Left ventricle myocardium inferior (tissue), 1 donor: ENCODE measurements at regions not wholly inside any gene's neighbourhood (a gene's known extent, or its start where the extent isn't known, plus 50 kb on each side); places are given as distances from the start of the nearest gene placed in this dataset.

Experiments used
- DNase-seq: peaks from one replicate; pipeline ENCODE4 v3.0.0-alpha.2; 2020
- H3K27ac ChIP-seq: fragments of 200-600 bp; replicated peaks from 2 replicates; pipeline ENCODE4 v1.8.0; 2021
- H3K27me3 ChIP-seq: fragments of 200-600 bp; 2 replicates; pipeline ENCODE4 v1.8.0; 2021; ENCODE audit warnings: low read depth
- H3K36me3 ChIP-seq: fragments of 200-600 bp; 2 replicates; pipeline ENCODE4 v1.8.0; 2021
- H3K4me1 ChIP-seq: fragments of 200-600 bp; 2 replicates; pipeline ENCODE4 v1.8.0; 2021
- H3K4me3 ChIP-seq: fragments of 200-600 bp; 2 replicates; pipeline ENCODE4 v1.8.0; 2021; ENCODE audit warnings: mild to moderate bottlenecking, moderate library complexity
- H3K9me3 ChIP-seq: fragments of 200-600 bp; replicated peaks from 2 replicates; pipeline ENCODE4 v1.8.0; 2021
- intact Hi-C: fragments of 100-400 bp; cut with micrococcal nuclease; formaldehyde crosslinking; loops from one replicate; pipeline ENCODE4 v1.11.0; 2022
- TF ChIP-seq, protein P1 (sequence below): fragments of 200-600 bp; IDR thresholded peaks from 2 replicates; pipeline ENCODE4 v1.8.0; 2021; ENCODE audit warnings: antibody characterized with exemption, mild to moderate bottlenecking, borderline replicate concordance
- donor health status: DM: no; HTN: yes; CAD: no; lungs with severe emphysema.

DNA sequence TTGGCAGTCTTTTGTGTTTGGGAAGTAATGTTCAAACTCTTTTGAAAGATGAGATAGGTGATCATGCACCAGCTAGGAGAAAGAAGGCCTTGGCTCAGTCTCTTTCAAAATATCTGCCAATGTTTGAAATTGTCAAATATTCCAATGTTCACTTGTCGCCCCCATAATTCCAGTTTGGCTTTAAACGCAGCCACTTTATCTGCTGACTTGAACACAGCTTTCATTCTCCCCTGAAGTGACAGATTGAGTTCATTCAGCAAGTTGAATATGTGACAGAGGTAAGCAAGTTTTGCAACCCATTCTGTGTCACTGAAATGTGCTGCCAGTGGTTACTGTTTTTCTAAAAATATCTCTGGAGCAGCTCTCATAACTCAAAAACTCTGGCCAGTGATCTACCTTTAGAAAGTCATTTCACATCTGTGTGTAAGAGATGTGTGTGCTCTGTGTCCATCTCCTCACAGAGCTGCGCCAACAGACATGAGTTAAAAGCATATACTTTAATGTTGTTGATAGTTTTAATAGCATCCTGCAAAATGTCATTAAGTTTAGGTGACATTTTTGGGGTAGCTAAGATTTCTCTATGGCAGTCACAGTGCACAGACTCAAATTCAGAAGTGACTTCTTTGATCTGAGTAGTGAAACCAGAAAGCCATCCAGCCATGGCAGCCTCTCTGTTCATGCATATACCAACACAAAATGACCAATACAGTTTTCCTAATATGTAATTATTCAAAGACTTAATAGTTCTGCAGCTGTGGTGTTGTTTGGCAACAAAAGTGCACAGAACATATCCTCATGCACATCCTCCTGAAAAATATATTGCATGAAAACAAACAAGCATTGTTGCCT, 614.3 kb upstream of the MIS18BP1 start:
- H3K4me1 ChIP-seq, result no peaks in the 10 kb centered on the region
- DNase-seq, result no peak
- no peak overlapping the region for H3K4me3 ChIP-seq
- TF ChIP-seq, protein P1, sequence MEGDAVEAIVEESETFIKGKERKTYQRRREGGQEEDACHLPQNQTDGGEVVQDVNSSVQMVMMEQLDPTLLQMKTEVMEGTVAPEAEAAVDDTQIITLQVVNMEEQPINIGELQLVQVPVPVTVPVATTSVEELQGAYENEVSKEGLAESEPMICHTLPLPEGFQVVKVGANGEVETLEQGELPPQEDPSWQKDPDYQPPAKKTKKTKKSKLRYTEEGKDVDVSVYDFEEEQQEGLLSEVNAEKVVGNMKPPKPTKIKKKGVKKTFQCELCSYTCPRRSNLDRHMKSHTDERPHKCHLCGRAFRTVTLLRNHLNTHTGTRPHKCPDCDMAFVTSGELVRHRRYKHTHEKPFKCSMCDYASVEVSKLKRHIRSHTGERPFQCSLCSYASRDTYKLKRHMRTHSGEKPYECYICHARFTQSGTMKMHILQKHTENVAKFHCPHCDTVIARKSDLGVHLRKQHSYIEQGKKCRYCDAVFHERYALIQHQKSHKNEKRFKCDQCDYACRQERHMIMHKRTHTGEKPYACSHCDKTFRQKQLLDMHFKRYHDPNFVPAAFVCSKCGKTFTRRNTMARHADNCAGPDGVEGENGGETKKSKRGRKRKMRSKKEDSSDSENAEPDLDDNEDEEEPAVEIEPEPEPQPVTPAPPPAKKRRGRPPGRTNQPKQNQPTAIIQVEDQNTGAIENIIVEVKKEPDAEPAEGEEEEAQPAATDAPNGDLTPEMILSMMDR, result no peak
- peaks cover 12% of the 10 kb centered on the region for H3K9me3 ChIP-seq
- H3K27ac ChIP-seq, result no peak overlapping the region
- no peaks in the 10 kb centered on the region for H3K27me3 ChIP-seq
- intact Hi-C loops, result no loop called here
- H3K36me3 ChIP-seq, result no peaks in the 10 kb centered on the region

DNA sequence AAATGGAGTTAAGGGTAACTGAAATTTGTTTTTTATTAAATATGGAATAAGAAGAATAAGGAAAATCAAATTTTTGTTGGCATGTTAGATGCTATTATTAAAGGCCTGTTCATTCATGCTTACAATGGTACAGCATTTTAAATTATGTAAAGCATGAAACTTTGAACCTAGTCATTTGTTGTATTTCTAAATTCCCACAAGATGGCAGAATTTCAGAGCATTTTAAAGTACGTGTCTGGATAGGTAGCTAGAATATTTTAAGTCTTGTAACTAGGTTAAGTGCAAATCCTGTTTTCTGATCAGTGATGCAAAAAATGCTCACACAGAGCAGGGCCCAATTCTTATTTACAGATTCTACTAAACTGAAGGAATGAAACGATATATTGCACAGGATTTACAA, 585.6 kb upstream of the MIS18BP1 start:
- H3K4me3 ChIP-seq, result no peak overlapping the region
- intact Hi-C loops, result no loop called here
- H3K27me3 ChIP-seq, result no peaks in the 10 kb centered on the region

DNA sequence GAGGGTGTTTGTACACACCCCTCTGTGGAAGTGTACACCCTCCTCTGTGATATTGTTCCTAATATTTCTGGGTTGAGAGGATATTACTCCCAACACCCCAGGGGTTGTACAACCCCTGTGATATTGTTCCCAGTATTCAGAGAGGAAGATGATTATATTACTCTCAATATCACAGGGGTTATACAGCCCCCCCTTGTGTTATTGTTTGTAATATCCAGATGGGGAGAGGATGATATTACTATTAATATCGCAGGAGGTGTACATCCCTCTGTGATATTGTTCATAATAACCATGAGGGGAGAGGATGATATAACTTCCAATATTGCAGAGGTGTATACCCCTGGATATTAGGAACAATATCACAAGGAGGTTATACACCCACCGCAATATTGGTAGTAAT, 566.1 kb upstream of the MIS18BP1 start:
- Histone ChIP-seq H3K27me3 (no peaks in the 10 kb centered on the region), H3K36me3 (no peaks in the 10 kb centered on the region), H3K4me3 (no peak overlapping the region), H3K27ac (no peak overlapping the region), H3K9me3 (peaks cover 5% of the 10 kb centered on the region), H3K4me1 (no peaks in the 10 kb centered on the region)
- intact Hi-C loops, result no loop called here
- TF ChIP-seq, protein P1, result no peak
- DNase-seq, result no peak

More for the DNA sequence above, 585.6 kb upstream of the MIS18BP1 start:
- Histone ChIP-seq H3K27ac (no peak overlapping the region), H3K9me3 (peaks cover 8% of the 10 kb centered on the region), H3K36me3 (no peaks in the 10 kb centered on the region), H3K4me1 (no peaks in the 10 kb centered on the region)
- DNase-seq, result no peak
- TF ChIP-seq, protein P1, result no peak

DNA sequence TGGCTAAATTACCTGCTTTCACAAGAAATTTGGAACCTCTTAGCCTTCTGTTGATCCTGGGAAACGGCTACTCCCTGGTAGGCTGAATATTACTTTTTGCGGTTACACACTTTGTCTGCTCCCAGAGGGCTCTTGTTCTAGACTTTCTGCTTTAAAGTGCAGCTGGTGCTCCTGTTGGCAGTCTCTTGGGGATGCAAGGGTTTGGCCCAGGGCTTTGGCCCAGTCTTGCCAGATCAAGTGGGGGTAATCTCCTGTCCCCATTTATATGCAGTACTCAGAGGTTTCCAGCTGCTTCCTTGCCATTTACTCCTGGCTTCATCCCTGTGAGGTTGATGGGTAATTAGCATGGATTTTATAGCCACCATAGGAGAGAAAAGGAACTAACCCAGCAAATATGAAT, 558.2 kb upstream of the MIS18BP1 start:
- intact Hi-C loops, result no loop called here
- Histone ChIP-seq H3K27me3 (no peaks in the 10 kb centered on the region), H3K4me3 (no peak overlapping the region), H3K27ac (no peak overlapping the region), H3K4me1 (no peaks in the 10 kb centered on the region), H3K9me3 (no peaks in the 10 kb centered on the region), H3K36me3 (no peaks in the 10 kb centered on the region)
- DNase-seq, result no peak
- TF ChIP-seq, protein P1, result no peak

DNA sequence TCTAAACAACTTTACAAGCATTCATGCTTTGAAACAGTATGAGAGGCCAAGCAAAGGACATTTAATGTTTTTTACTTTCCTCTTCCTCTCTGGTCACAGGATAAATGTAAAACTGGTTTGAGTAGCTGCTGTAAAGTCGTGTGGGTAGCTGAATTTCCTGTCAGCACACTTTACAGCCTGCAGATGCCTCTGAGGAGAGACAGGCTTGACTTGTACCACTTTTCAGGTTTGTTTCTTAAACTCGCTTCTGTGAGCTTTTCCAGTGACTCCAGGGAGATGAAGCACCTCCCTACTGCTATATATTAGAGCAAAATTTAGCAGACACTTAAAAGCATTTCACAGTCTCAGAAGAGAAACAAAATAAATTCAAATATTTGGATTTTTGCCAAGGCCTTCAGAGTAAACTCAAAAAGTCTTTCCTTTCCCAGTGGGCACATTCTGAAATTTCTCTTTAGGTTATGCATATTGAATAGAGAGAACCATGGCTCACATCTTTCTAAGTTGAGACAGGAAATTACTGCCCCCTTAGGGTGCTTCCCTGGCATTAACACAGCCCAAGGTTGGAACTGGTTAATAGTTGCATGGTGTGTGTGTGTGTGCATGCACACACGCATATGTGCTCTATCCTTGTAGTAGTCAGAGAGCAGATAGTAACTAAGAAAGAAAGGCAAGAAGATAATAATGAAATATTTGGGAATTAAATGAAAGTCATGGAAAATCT, 557.3 kb upstream of the MIS18BP1 start:
- intact Hi-C loops, result no loop called here
- Histone ChIP-seq H3K27ac (no peak overlapping the region), H3K27me3 (no peaks in the 10 kb centered on the region), H3K4me3 (no peak overlapping the region), H3K9me3 (no peaks in the 10 kb centered on the region), H3K4me1 (no peaks in the 10 kb centered on the region), H3K36me3 (no peaks in the 10 kb centered on the region)
- TF ChIP-seq, protein P1, result no peak
- no peak for DNase-seq
